NOMO-1 treated with DMSO at 0.1 percent for 48 hours (cell line): ENCODE measurements at regions not wholly inside any gene's neighbourhood (a gene's known extent, or its start where the extent isn't known, plus 50 kb on each side); places are given as distances from the start of the nearest gene placed in this dataset.
"Not testable (repeated sequence)": the region's sequence is repeated elsewhere in the genome, so short reads cannot be mapped to it uniquely, and the experiment has no call there.

Experiments
- DNase-seq: peaks from one replicate; lab custom pipeline; 2025; ENCODE audit not compliant: unreplicated experiment; lab: John Stamatoyannopoulos, UW

DNA sequence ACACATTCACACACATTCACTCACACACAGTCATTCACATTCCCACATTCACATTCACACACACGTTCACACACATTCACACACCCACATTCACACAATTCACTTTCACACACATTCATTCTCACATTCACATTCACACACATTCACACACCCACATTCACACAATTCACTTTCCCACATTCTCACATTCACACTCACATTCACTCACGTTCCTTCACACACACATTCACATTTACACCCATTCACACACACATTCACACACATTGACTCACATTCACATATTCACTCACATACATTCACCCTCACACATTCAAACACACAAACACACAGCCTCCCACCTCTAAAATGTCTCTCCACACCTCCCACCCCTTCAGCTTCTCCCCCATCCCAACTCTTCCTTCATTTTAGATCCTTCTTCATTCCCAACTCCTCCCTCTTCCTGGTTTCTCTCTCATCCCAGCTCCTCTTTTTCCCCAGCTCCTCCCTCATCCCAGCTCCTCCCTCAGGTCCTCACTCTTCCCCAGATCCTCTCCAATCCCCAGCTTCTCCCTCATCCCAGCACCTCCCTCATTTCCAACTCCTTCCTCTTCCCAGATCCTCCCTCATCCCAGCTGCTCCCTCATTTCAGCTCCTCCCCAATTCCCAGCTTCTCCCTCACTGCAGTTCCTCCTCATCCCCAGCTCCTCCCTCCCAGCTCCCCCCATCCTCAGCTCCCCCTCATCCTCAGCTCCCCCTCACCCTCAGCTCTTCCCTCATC is 111.0 kb downstream of the FAM53A start:
- no peak for DNase-seq

- DNase-seq, result no peak
These were observed 111.6 kb downstream of the FAM53A start for GRCh38 chr4:1572521-1572920.

DNA sequence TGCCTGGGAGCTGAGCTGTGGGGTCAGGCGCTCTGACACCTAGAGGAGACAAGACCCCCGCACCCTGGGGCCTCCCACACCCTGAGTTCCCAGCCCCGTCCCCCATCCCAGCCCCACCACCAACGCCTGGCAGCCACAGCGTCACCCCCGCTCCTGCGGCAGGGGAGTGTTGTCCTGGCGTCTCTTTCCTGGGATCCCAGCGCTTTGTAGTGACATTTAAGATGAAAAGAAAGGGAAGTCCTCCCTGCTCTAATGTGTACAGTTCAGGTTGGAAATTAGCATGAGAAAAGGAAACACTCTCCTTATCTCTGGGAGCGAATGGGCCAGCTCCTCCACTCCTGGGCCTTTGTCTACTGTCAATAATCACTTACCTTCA is 112.1 kb downstream of the FAM53A start:
- DNase-seq, result no peak

- DNase-seq, result no peak
These were observed 112.7 kb downstream of the FAM53A start for GRCh38 chr4:1571165-1572009.

DNA sequence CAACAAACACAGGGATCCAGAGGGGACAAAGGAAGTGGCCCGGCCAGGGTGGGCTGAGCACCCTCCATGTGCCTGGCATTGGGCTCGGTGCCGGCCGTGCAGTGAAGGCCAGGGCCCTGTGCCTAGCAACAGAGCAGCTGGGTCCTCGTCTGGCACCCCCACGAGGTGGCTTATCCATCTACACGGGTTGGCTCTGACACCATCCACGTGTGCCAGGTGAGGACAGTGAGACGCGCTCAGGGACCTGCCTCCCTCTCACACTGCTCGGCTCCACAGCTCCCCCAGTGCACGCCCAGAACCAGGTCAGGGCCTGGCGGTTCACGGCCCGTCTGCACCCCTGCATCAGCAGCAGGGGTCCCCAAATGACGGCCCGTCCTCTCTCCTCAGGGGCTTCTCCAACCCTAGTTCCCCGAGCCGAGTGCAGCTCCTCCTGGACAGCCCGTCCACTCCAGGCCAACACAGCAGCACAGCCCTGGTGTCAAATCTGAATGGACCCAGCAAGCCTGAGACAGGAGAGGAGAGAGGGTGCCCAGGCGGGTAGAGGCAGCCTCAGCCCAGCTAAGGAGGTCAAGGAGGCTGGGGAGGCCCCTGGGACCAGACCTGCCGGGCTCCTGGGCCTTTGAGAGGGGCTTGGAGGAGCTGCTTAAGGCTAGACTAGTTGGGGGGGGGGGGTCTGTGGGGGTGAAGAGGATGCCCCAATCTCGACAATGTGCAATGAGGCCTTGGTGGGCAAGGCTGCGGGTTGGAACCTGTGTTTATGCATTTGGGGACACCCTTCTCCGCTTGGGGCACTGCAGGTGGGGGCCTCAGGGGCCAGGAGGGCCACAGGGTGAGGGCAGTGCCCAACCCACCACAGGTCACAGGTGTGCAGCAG is 113.6 kb downstream of the FAM53A start:
- no peak for DNase-seq

DNA sequence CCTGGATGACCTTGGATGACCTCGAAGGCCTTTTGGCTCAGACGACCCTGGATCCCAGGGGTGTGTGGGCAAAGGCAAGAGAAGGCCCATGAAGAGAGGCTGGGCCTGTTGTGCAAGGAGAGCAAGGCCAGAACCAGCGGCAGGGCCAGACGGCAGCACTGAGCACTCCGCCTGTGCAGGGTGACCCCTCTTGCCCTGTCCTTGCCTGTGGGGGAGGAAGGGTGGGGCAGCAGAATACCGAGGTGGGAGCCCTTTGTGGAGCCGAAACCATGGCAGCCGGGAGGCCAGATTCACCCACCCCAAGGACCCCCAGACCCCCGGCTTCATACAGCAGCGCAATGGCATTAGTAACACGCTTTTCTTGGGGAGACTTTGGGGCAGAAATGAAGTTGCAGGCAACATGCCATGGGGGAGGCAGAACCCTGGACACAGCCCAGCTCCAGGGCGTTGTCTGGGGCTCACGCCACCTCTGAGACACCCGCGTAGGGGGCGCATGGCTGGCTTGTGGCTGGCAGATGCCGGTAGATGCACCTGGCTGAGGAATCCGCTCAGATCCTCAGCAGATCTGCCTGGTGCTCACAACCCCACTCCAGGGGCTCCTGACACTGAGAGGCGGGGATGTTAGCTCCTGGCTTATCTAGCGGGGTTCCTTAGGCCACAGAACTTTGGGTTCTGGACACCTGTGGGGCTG is 114.5 kb downstream of the FAM53A start:
- no peak for DNase-seq

DNA sequence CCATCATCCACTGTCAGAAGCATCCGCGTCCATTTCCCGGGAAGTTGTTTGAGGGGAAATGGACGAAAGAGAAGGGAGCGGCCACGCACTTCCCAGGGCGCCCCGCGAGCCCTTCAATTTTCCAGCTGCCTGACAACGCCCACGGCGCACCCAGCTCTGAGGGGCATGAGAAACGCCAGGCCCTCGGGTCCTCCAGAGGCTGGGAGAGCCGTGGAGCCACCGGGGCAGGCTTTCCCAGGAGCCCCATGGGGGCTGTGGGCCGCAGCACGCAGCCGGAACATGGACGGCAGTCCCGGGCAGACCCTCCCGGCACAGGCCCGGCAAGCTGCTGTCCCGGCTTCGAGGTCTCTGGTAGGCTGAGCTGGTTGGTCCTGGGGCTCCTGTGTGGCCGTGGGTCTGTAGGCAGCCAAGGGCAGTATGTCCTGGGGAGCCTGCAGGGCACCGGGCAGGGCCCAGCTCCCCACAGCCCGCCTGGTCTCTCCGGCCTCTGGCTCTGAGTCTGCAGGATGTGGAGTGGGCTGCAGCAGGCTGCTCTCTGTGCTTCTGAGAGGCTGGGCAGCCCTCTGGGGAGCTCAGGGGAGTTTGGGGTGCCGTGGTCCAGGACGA is 115.2 kb downstream of the FAM53A start:
- no peak for DNase-seq

GRCh38 chr4:1567808-1568581 is 116.1 kb downstream of the FAM53A start:
- no peak for DNase-seq

GRCh38 chr4:1567519-1567807 is 116.7 kb downstream of the FAM53A start:
- no peak for DNase-seq

GRCh38 chr4:1566838-1567518 is 117.1 kb downstream of the FAM53A start:
- DNase-seq, result no peak

- DNase-seq, result not testable (repeated sequence)
These were observed 117.7 kb downstream of the FAM53A start for GRCh38 chr4:1566301-1566837.

DNA sequence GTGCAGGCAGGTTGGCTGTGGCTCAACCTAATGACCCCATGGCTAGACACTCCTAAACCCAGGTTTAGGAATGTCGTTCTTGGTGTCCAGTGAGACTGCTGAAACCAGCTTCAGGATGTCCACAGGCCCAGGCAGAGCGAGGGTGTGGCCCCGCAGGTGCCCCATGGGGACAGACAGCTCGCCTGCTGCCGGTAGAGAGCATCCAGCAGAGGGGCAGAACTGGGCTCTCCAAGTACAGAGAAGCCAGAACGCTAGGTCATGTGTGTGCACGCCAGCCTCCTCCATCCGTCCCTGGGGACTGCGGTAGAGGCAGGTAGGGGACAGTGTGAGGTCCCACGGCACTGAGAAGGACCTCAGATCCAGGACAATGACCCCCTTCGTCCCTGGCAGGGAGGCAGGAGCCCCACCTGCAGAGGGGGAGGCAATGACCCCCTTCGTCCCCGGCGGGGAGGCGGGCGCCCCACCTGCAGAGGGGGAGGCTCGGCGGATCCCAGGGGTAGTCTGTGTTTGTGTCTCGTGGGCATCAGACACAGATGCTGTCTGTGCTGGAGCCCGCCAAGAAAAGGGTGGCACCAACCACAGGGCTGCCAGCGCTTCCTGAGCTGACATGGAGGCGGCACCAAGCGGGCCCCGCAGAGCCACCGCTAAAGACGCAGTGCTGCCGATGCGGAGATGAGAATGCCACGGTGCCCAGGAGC is 118.4 kb downstream of the FAM53A start:
- no peak for DNase-seq

DNA sequence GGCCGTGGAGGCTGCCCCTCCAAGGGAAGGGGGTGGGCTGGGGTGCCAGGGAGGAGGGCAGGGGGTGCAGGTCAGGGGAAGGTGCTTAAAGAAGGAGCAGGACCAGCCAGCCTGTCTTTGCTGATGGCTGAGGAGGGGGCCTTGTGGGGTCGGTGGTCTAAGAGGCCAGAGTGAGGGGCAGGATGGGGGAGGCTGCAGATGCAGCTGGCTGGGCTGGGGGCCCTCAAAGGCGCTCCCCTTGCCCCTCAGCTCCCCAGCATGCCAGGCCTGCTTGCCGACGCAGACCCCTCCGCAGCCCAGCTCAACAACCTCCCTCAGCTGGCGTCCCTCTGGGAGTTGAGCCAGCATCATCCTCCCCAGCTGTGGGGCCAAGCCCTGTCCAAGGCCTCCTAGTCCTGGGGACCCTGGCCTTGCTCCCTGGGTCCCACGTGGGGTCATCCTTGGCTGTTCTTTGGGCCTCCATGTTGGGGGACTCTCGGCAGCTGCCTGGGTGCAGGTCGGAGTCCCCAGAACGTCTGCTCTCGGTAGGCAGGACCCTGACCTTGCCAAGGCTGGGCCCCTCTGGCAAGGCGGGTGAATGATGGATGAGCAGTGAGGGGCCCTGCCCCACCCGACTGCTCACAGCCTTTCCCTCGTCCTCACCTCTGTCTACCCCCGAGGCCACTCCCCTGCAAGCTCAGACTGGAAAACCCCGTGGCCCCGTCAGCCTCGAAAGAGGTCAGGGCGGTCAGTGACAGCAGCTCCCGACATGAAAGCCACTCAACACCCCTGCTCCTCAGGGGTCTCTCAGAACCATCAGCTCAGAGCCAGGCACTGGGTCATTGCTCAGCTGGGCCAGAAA is 119.4 kb downstream of the FAM53A start:
- no peak for DNase-seq

DNA sequence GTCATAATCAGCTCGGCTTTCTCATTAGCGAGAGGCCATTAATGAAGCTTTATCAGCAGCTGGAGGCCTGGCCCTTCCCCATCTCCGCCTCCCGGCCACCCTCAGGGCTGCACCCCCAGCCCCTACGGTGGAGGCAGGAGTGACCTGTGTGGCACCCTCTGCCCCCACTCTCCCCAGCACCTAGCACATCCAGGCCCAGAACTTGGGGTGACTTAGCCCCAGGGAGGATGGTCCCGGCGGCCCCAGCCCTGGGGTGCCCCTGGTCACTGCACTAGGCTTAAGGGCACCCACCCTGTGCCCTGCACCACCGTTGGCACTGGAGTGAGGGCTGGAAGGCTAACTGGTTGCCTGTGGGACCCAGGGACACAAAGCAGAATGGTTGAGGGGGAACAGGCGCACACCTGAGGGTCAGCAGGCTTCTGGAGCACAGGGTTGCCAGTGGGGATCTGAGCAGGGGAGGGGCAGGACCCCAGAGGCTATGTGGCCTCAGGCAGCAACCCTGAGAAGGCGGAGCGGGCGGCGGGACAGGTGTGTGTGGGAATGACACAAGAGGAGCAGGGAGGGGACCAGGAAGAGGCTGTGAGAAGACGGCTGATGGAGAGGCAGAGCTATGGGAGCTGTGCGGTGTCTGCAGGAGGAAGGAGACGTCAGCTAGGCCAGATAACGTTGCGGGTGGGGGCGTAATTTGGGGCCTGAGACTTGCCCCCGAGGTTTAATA is 120.2 kb downstream of the FAM53A start:
- DNase-seq, result no peak

DNA sequence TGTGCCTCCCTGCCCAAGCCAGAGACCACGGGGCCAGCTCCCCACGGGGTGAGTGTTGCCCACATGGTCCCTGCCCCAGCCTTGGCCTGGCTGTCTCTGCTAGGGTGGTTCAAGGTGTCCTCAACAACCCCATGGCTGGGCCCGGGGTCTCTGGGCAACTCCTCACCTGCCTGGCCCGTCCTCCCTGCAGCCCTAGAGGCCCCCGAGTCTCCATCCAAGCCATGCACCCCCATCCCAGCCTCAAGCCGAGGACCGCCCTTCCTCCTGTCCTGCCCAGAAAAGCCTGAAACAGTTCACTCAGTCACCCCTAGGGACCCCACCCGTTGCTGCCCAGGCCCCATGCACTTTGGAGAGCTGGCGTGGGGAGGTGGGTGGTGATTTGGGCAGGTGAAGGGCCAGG is 120.9 kb downstream of the FAM53A start:
- no peak for DNase-seq

- DNase-seq, result no peak
These were observed 121.3 kb downstream of the FAM53A start for GRCh38 chr4:1562771-1563170.

- DNase-seq, result no peak
These were observed 121.7 kb downstream of the FAM53A start for GRCh38 chr4:1562371-1562770.
